HL-60 (cell line): ENCODE measurements at regions not wholly inside any gene's neighbourhood (a gene's known extent, or its start where the extent isn't known, plus 50 kb on each side); places are given as distances from the start of the nearest gene placed in this dataset.

Source experiments
- DNase-seq, 2 experiments: peaks; one replicate each; pipeline ENCODE4 v3.0.0-alpha.2; 2010 to 2020; ENCODE audit warnings: low read depth in 1 of 2, low spot score in 1 of 2
- H3K27ac ChIP-seq: fragments of 250-450 bp; sonication (Bioruptor Pico); replicated peaks from 2 replicates; pipeline ENCODE4 v1.5.1; 2020; ENCODE audit warnings: mild to moderate bottlenecking, moderate library complexity
- H3K27me3 ChIP-seq: fragments of 250-450 bp; sonication (Bioruptor Pico); 2 replicates; pipeline ENCODE4 v1.5.1; 2021; ENCODE audit warnings: mild to moderate bottlenecking, moderate library complexity; ENCODE audit not compliant: insufficient read depth, poor library complexity, severe bottlenecking
- H3K4me3 ChIP-seq: replicated peaks from 2 replicates; pipeline ENCODE4 v1.5.1; 2011; ENCODE audit warnings: mild to moderate bottlenecking, control low read depth, low read length; ENCODE audit not compliant: insufficient read depth
- CTCF ChIP-seq: IDR thresholded peaks from one replicate; pipeline ENCODE4 v1.5.1; 2011; ENCODE audit warnings: low read length, control low read depth, inconsistent platforms; ENCODE audit not compliant: insufficient read depth
- GABPA ChIP-seq: IDR thresholded peaks from 2 replicates; pipeline ENCODE4 v1.6.1; 2012; ENCODE audit warnings: low read depth
- POLR2AphosphoS5 ChIP-seq: IDR thresholded peaks from 2 replicates; pipeline ENCODE4 v1.6.1; 2012; ENCODE audit warnings: low read depth
- SPI1 ChIP-seq: IDR thresholded peaks from 2 replicates; pipeline ENCODE4 v1.6.1; 2012; ENCODE audit warnings: low read depth, mild to moderate bottlenecking, borderline replicate concordance
- TF ChIP-seq, protein P1 (sequence below): IDR thresholded peaks from 2 replicates; pipeline ENCODE4 v1.6.1; 2012; ENCODE audit warnings: low read depth; ENCODE audit not compliant: insufficient replicate concordance

DNA sequence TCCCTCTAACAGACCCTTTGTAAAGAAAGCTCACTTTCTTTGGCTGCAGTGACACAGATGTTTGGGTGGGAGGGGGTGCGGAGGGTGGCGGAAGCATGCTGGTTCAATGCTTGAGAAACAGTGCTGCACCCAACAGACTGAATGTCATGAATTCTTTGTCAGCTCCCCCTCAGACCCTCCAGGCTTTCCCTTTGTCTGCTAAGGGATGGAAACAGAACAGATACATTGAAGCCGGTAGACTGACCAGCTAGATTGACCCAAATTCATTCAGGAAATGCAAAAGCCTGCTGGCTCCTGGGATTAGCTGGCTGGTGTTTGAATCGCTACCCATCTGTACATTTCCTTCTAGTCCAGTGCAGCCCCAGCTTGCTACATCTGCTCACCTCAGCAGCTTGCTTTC lies 90.8 kb upstream of the PAK3 start:
- DNase-seq: no peak
- no peak for TF ChIP-seq CTCF
- no peak for TF ChIP-seq GABPA
- TF ChIP-seq SPI1: no peak
- no peak overlapping the region for H3K27ac ChIP-seq

DNA sequence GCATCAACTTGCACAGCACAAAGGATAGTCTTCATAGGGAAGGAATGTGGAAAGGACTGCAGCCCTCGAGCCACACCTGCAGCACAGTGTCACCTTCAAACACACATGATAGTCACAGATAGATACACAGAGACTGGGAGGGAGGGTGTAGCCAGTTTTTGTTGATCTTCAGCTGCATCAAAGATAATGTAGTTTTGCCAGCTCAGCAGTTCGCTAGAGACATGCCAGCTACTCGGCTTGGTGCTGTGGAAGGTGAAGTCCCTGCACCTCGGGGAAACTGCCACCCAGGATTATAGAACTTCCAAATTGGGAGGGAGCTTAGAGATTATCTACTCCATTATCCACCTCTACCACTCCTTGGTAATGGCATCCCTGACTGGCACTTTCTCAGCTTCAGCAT lies 92.9 kb upstream of the PAK3 start:
- TF ChIP-seq SPI1 (no peak), POLR2AphosphoS5 (no peak), CTCF (no peak), GABPA (no peak)
- TF ChIP-seq, protein P1, sequence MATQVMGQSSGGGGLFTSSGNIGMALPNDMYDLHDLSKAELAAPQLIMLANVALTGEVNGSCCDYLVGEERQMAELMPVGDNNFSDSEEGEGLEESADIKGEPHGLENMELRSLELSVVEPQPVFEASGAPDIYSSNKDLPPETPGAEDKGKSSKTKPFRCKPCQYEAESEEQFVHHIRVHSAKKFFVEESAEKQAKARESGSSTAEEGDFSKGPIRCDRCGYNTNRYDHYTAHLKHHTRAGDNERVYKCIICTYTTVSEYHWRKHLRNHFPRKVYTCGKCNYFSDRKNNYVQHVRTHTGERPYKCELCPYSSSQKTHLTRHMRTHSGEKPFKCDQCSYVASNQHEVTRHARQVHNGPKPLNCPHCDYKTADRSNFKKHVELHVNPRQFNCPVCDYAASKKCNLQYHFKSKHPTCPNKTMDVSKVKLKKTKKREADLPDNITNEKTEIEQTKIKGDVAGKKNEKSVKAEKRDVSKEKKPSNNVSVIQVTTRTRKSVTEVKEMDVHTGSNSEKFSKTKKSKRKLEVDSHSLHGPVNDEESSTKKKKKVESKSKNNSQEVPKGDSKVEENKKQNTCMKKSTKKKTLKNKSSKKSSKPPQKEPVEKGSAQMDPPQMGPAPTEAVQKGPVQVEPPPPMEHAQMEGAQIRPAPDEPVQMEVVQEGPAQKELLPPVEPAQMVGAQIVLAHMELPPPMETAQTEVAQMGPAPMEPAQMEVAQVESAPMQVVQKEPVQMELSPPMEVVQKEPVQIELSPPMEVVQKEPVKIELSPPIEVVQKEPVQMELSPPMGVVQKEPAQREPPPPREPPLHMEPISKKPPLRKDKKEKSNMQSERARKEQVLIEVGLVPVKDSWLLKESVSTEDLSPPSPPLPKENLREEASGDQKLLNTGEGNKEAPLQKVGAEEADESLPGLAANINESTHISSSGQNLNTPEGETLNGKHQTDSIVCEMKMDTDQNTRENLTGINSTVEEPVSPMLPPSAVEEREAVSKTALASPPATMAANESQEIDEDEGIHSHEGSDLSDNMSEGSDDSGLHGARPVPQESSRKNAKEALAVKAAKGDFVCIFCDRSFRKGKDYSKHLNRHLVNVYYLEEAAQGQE: no peak
- DNase-seq: no peak
- no peak overlapping the region for H3K27ac ChIP-seq
- no peak overlapping the region for H3K4me3 ChIP-seq
- H3K27me3 ChIP-seq: peaks cover 2% of the 10 kb centered on the region

More for the DNA sequence above, 90.8 kb upstream of the PAK3 start:
- no peak overlapping the region for H3K4me3 ChIP-seq
- H3K27me3 ChIP-seq: no peaks in the 10 kb centered on the region

GRCh38 chrX:110992611-110993010 lies 103.4 kb upstream of the PAK3 start:
- H3K27ac ChIP-seq: no peak overlapping the region
- TF ChIP-seq POLR2AphosphoS5 (no peak), SPI1 (no peak), CTCF (peak; percentile 21)
- TF ChIP-seq, protein P1: no peak
- peaks cover 3% of the 10 kb centered on the region for H3K27me3 ChIP-seq
- H3K4me3 ChIP-seq: no peak overlapping the region
- DNase-seq: peak in 1 of 2 experiments; percentile 16

DNA sequence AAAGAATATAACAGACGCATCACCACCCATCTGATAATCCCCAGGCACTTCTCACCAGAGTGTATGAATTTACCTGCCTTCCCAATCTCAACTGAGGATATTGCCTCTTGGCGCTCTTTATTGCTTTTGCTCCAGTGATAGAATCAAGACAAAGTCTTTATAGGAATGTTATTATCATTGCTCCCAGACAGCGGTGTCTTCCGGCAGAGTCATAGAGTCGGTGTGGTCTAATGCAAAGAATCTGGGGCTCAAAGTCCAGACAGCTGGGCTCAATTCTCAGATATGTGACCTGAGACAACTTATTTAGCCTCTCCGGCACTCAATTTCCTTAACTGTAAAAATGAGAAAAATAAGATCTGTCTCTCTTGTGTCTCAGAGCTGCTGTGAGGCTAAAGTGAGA lies 106.1 kb upstream of the PAK3 start:
- DNase-seq: no peak
- Histone ChIP-seq H3K4me3 (no peak overlapping the region), H3K27ac (no peak overlapping the region), H3K27me3 (peaks cover 3% of the 10 kb centered on the region)
- TF ChIP-seq GABPA (no peak), SPI1 (no peak), POLR2AphosphoS5 (no peak), CTCF (no peak)
- TF ChIP-seq, protein P1: no peak
